GM12878 (cell line): ENCODE measurements at regions not wholly inside any gene's neighbourhood (a gene's known extent, or its start where the extent isn't known, plus 50 kb on each side); places are given as distances from the start of the nearest gene placed in this dataset.

Source experiments
- ATAC-seq: fragments of 200-7000 bp; cut with Tn5 transposase; 3 replicates; pipeline ENCODE4 v1.9.1; 2020; ENCODE audit warnings: mild to moderate bottlenecking, moderate library complexity
- BruUV-seq: library from RNA; stranded (reverse); fragments of 400-500 nt; replicated peaks from 2 replicates; lab custom pipeline; 2021; lab: Mats Ljungman, UMichigan
- CTCF ChIA-PET: fragments of 300-600 bp; sonication (Branson Sonifier 250); formaldehyde crosslinking; extraction: SDS; loops from one replicate; lab custom pipeline; 2021; ENCODE audit warnings: inconsistent platforms; lab: Yijun Ruan, JAX
- POLR2A ChIA-PET: fragments of 350-600 bp; formaldehyde crosslinking; extraction: SDS; loops from one replicate; lab custom pipeline; 2021; ENCODE audit warnings: inconsistent platforms; lab: Charles Lee
- RAD21 ChIA-PET: fragments of 300-600 bp; sonication (Branson Sonifier 250); formaldehyde crosslinking; loops from one replicate; lab custom pipeline; 2023; ENCODE audit warnings: antibody characterized with exemption; ENCODE audit not compliant: unreplicated experiment; lab: Charles Lee
- SMC1A ChIA-PET: fragments of 300-600 bp; sonication (Branson Sonifier 250); formaldehyde crosslinking; loops from one replicate; lab custom pipeline; 2023; ENCODE audit not compliant: unreplicated experiment, uncharacterized antibody; lab: Charles Lee
- DNase-seq: peaks from one replicate; pipeline ENCODE4 v3.0.0-alpha.2; 2011; ENCODE audit warnings: low read depth, low spot score
- FAIRE-seq: peaks from 3 replicates; lab custom pipeline; 2011; peaks lifted over from hg19 to GRCh38; lab: Jason Lieb, UNC
- H2AFZ ChIP-seq: 2 replicates; pipeline ENCODE4 v1.6.0; 2011; ENCODE audit warnings: low read depth, low read length, control low read depth; ENCODE audit not compliant: control insufficient read depth
- H3K27ac ChIP-seq: 2 replicates; pipeline ENCODE4 v1.5.1; 2011; ENCODE audit warnings: control low read depth; ENCODE audit not compliant: control insufficient read depth, insufficient read depth
- H3K27me3 ChIP-seq, 2 experiments: replicated peaks in 1 of 2; 2 replicates each; pipeline versions ENCODE4 v1.6.0 to v1.6.1; 2011; ENCODE audit warnings: low read length in 1 of 2; ENCODE audit not compliant: control insufficient read depth in 2 of 2, insufficient read depth in 2 of 2
- H3K36me3 ChIP-seq, 2 experiments: 2 replicates each; pipeline ENCODE4 v1.5.1; 2011; ENCODE audit warnings: low read length in 1 of 2; ENCODE audit not compliant: control insufficient read depth in 2 of 2, insufficient read depth in 2 of 2
- H3K4me1 ChIP-seq: 2 replicates; pipeline ENCODE4 v1.6.1; 2011; ENCODE audit warnings: mild to moderate bottlenecking, low read length, moderate library complexity, mixed read lengths; ENCODE audit not compliant: control insufficient read depth, insufficient read depth
- H3K4me2 ChIP-seq: 2 replicates; pipeline ENCODE4 v1.6.0; 2011; ENCODE audit warnings: control low read depth; ENCODE audit not compliant: control insufficient read depth, insufficient read depth
- H3K4me3 ChIP-seq: fragments of 200-600 bp; sonication (generic); 2 replicates; pipeline ENCODE4 v1.5.1; 2016
- H3K79me2 ChIP-seq: 2 replicates; pipeline ENCODE4 v1.6.0; 2011; ENCODE audit warnings: low read length; ENCODE audit not compliant: control insufficient read depth, insufficient read depth
- H3K9ac ChIP-seq: 2 replicates; pipeline ENCODE4 v1.8.0; 2011; ENCODE audit warnings: low read length, control low read depth, mixed read lengths; ENCODE audit not compliant: control insufficient read depth, insufficient read depth
- H3K9me3 ChIP-seq: replicated peaks from 3 replicates; pipeline ENCODE4 v1.5.1; 2011; ENCODE audit warnings: mild to moderate bottlenecking, low read length; ENCODE audit not compliant: control insufficient read depth, insufficient read depth
- H4K20me1 ChIP-seq: 2 replicates; pipeline ENCODE4 v1.6.0; 2011; ENCODE audit not compliant: control insufficient read depth, insufficient read depth
- ATF7 ChIP-seq: fragments of 450-650 bp; IDR thresholded peaks from 2 replicates; pipeline ENCODE4 v1.6.1; 2016; ENCODE audit warnings: low read depth, mild to moderate bottlenecking
- CEBPZ ChIP-seq: fragments of 150-350 bp; IDR thresholded peaks from 2 replicates; pipeline ENCODE4 v1.6.1; 2016; ENCODE audit warnings: low read depth, low read length
- CREM ChIP-seq: IDR thresholded peaks from 2 replicates; pipeline ENCODE4 v1.6.1; 2014; ENCODE audit warnings: antibody characterized with exemption, low read depth
- E2F8 ChIP-seq: fragments of 450-650 bp; IDR thresholded peaks from 2 replicates; pipeline ENCODE4 v1.6.1; 2018; ENCODE audit warnings: mild to moderate bottlenecking, low read depth, moderate library complexity; ENCODE audit not compliant: partially characterized antibody
- FOXK2 ChIP-seq: fragments of 450-650 bp; IDR thresholded peaks from 2 replicates; pipeline ENCODE4 v1.6.1; 2017; ENCODE audit warnings: mild to moderate bottlenecking, moderate library complexity
- JUND ChIP-seq: IDR thresholded peaks from 2 replicates; pipeline ENCODE4 v1.6.1; 2012; ENCODE audit warnings: low read depth, mild to moderate bottlenecking, low read length, improper control_type of control experiment, moderate library complexity
- MTA2 ChIP-seq: fragments of 450-650 bp; IDR thresholded peaks from 2 replicates; pipeline ENCODE4 v1.6.1; 2016; ENCODE audit warnings: low read depth, mild to moderate bottlenecking, moderate library complexity
- RELA ChIP-seq: fragments of 450-650 bp; IDR thresholded peaks from 2 replicates; pipeline ENCODE4 v1.8.0; 2014; ENCODE audit warnings: borderline replicate concordance; ENCODE audit not compliant: partially characterized antibody
- RUNX3 ChIP-seq: IDR thresholded peaks from 2 replicates; pipeline ENCODE4 v1.6.1; 2012; ENCODE audit warnings: low read length, inconsistent platforms
- SIX5 ChIP-seq: IDR thresholded peaks from 2 replicates; pipeline ENCODE4 v1.6.1; 2011; ENCODE audit warnings: mild to moderate bottlenecking, low read depth, low read length, moderate library complexity; ENCODE audit not compliant: severe bottlenecking
- ZBED1 ChIP-seq: IDR thresholded peaks from 2 replicates; pipeline ENCODE4 v1.6.1; 2016; ENCODE audit warnings: borderline replicate concordance
- ZNF592 ChIP-seq: fragments of 450-650 bp; IDR thresholded peaks from 2 replicates; pipeline ENCODE4 v1.6.1; 2017; ENCODE audit warnings: mild to moderate bottlenecking, moderate library complexity
- ZZZ3 ChIP-seq: IDR thresholded peaks from 2 replicates; pipeline ENCODE4 v1.6.1; 2011; ENCODE audit warnings: low read depth; ENCODE audit not compliant: control insufficient read depth, insufficient read length
- WGBS: methylation state at CpG from one replicate; pipeline ENCODE4 v1.1.6; 2016; ENCODE audit warnings: low lambda C conversion rate; ENCODE audit not compliant: insufficient replicate concordance, insufficient coverage; ENCODE audit errors: missing lambda C conversion rate; 5-methylcytosine and 5-hydroxymethylcytosine counted together
- in situ Hi-C: fragments of 300-500 bp; cut with MboI; formaldehyde crosslinking; loops from 9 replicates; pipeline ENCODE4 v1.14.3; 2018; ENCODE audit warnings: mixed read lengths
- intact Hi-C: fragments of 100-400 bp; cut with micrococcal nuclease; formaldehyde crosslinking; loops from one replicate; pipeline ENCODE4 v1.14.2; 2022; ENCODE audit not compliant: unreplicated experiment

- H3K36me3 ChIP-seq = no peaks in the 10 kb centered on the region
- H3K79me2 ChIP-seq = no peaks in the 10 kb centered on the region
- H2AFZ ChIP-seq = no peak overlapping the region
- 72% methylated on average over 10 of the region's 10 CpGs for WGBS
- intact Hi-C loops (no loop called here), in situ Hi-C loops (no loop called here)
- CTCF ChIA-PET = interaction anchor here (1.0 kb wide), 1 partner anchor 11 kb away, joined by 3 read pairs; no protein-coding TSS in a partner anchor
- SMC1A ChIA-PET = interaction anchor here (1.2 kb wide), 1 partner anchor 35 kb away, joined by 3 read pairs; no protein-coding TSS in a partner anchor
- H3K4me2 ChIP-seq = no peak overlapping the region
- no peak overlapping the region for H3K27ac ChIP-seq
- H3K4me3 ChIP-seq = no peak overlapping the region
- no peaks in the 10 kb centered on the region for H3K4me1 ChIP-seq
- no peak for ATAC-seq
- RAD21 ChIA-PET = no interaction called here
- no peaks in the 10 kb centered on the region for H3K9me3 ChIP-seq
- H3K9ac ChIP-seq = no peak overlapping the region
- no peaks in the 10 kb centered on the region for H3K27me3 ChIP-seq
- no TSS peak for BruUV-seq
- no peak for FAIRE-seq
- H4K20me1 ChIP-seq = no peaks in the 10 kb centered on the region
- DNase-seq = no peak
- POLR2A ChIA-PET = interaction anchor here (0.6 kb wide), 1 partner anchor 519 kb away, joined by 3 read pairs; no protein-coding TSS in a partner anchor
- TF ChIP-seq ZNF592 = no peak
- no peak for TF ChIP-seq CREM
- TF ChIP-seq E2F8 = no peak
- no peak for TF ChIP-seq ZZZ3
- TF ChIP-seq CEBPZ = no peak
- TF ChIP-seq ATF7 = no peak
- no peak for TF ChIP-seq RUNX3
- TF ChIP-seq SIX5 = no peak
- TF ChIP-seq MTA2 = no peak
- TF ChIP-seq RELA = no peak
- TF ChIP-seq ZBED1 = no peak
- no peak for TF ChIP-seq FOXK2
- no peak for TF ChIP-seq JUND
These were observed 527.9 kb downstream of the FGF9 start for GRCh38 chr13:22198641-22199217.
